COR-L47 (cell line): ENCODE measurements at regions not wholly inside any gene's neighbourhood (a gene's known extent, or its start where the extent isn't known, plus 50 kb on each side); places are given as distances from the start of the nearest gene placed in this dataset.

Experiments used
- DNase-seq: peaks from one replicate; lab custom pipeline; 2025; lab: John Stamatoyannopoulos, UW

- DNase-seq: no peak
Measured at GRCh38 chr2:111694700-111695101, 189.3 kb downstream of the ANAPC1 start.

GRCh38 chr2:111695441-111696007, 188.5 kb downstream of the ANAPC1 start:
- no peak for DNase-seq

GRCh38 chr2:111696226-111696625, 187.8 kb downstream of the ANAPC1 start:
- no peak for DNase-seq

GRCh38 chr2:111697560-111697959, 186.4 kb downstream of the ANAPC1 start:
- DNase-seq: no peak

GRCh38 chr2:111698089-111698488, 185.9 kb downstream of the ANAPC1 start:
- no peak for DNase-seq

GRCh38 chr2:111698743-111699554, 185.0 kb downstream of the ANAPC1 start:
- DNase-seq: peak; percentile 41

GRCh38 chr2:111701266-111701665, 182.7 kb downstream of the ANAPC1 start:
- DNase-seq: no peak

GRCh38 chr2:111701798-111702118, 182.2 kb downstream of the ANAPC1 start:
- no peak for DNase-seq

GRCh38 chr2:111702119-111702803, 181.7 kb downstream of the ANAPC1 start:
- peak; percentile 45 for DNase-seq

- DNase-seq: no peak
Measured at GRCh38 chr2:111702804-111703196, 181.2 kb downstream of the ANAPC1 start.

GRCh38 chr2:111703759-111704158, 180.2 kb downstream of the ANAPC1 start:
- DNase-seq: no peak

GRCh38 chr2:111704246-111704645, 179.7 kb downstream of the ANAPC1 start:
- DNase-seq: no peak

GRCh38 chr2:111705239-111705638, 178.8 kb downstream of the ANAPC1 start:
- DNase-seq: no peak

- no peak for DNase-seq
Measured at GRCh38 chr2:111705711-111706336, 178.2 kb downstream of the ANAPC1 start.

GRCh38 chr2:111706481-111707001, 177.5 kb downstream of the ANAPC1 start:
- DNase-seq: no peak

GRCh38 chr2:111707700-111708099, 176.3 kb downstream of the ANAPC1 start:
- no peak for DNase-seq

GRCh38 chr2:111708476-111709180, 175.4 kb downstream of the ANAPC1 start:
- no peak for DNase-seq

GRCh38 chr2:111709321-111709720, 174.7 kb downstream of the ANAPC1 start:
- DNase-seq: no peak

GRCh38 chr2:111710085-111710484, 173.9 kb downstream of the ANAPC1 start:
- DNase-seq: no peak

- DNase-seq: no peak
Measured at GRCh38 chr2:111710613-111711012, 173.4 kb downstream of the ANAPC1 start.

- DNase-seq: no peak
Measured at GRCh38 chr2:111711270-111711669, 172.7 kb downstream of the ANAPC1 start.

- DNase-seq: no peak
Measured at GRCh38 chr2:111712361-111712760, 171.6 kb downstream of the ANAPC1 start.
